Superior temporal gyrus (tissue), 1 donor: ENCODE measurements at regions not wholly inside any gene's neighbourhood (a gene's known extent, or its start where the extent isn't known, plus 50 kb on each side); places are given as distances from the start of the nearest gene placed in this dataset.

Experiments
- DNase-seq: peaks from one replicate; pipeline ENCODE4 v3.0.0-alpha.2; 2016; ENCODE audit errors: extremely low spot score

DNA sequence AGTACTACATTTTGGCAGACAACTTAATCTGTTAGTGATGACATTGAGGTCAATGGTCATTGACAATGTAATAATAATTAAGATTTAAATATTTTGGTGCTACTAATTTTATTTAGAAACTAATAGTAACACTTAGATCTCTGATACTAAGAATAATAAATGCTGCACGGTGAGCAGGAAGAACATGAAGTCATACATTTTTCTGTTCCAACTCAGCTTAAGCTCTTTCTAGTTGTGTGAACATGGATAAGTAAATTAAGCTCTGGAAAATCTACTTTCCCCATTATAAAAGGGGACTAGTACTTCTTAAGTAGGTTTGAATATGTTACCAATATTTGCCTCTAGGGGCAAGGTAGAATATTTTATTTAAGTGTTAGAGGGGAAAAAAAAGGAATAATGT lies 65.9 kb upstream of the MEOX2 start:
- DNase-seq, result no peak

DNA sequence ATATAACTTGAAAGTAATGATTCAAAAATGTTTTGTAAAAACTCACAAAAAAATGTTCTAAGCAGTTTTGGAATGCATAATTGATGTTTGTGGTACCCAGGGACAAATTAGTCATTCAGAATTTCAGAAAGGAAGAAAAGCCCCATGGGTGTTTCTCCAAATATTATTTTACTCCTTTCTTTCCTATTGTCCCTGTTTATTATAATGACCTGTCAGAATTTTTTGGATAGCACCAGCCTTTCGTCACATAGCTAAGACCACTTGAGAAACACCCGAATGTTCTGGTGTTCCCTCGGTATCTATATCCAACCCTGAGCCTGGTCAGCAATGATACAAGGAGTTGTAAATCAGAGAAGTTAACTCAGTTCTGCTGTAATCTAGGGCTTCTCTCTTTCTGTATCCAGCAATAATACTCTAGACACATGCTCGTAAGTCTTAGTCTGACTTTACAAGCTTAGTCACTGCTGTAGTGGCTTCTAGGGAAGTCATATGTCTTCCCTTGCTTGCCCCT lies 64.8 kb upstream of the MEOX2 start:
- no peak for DNase-seq

GRCh38 chr7:15750727-15751126 lies 64.2 kb upstream of the MEOX2 start:
- DNase-seq, result no peak

GRCh38 chr7:15749631-15750030 lies 63.1 kb upstream of the MEOX2 start:
- DNase-seq, result no peak

DNA sequence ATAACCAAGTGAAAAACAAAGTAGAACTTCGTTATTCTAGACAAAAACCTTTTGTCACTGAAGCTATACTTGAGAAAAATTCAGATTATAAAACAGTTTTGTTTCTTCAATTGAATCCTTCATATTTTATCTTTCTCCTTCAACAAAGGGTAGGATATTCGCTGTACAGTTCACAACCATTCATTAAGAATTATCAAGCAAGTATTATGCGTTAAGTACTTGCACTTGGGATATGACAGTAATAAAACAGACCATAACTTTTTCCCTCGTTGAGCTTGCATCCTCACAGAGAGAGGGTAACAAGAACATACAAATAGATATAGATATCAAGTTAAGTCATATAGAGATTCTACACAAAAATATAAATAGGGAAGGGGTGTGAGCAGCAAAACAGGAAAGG lies 61.2 kb upstream of the MEOX2 start:
- no peak for DNase-seq

GRCh38 chr7:15747301-15747700 lies 60.8 kb upstream of the MEOX2 start:
- no peak for DNase-seq

GRCh38 chr7:15743926-15744480 lies 57.5 kb upstream of the MEOX2 start:
- no peak for DNase-seq

- no peak for DNase-seq
Measured at GRCh38 chr7:15737601-15738000, 51.1 kb upstream of the MEOX2 start.
